Panc1 (cell line): ENCODE measurements at regions not wholly inside any gene's neighbourhood (a gene's known extent, or its start where the extent isn't known, plus 50 kb on each side); places are given as distances from the start of the nearest gene placed in this dataset.

Experiments used
- ATAC-seq: fragments of 200-7000 bp; cut with Tn5 transposase; 2 replicates; pipeline ENCODE4 v1.9.1; 2020; ENCODE audit warnings: mild to moderate bottlenecking, moderate library complexity
- BruUV-seq: library from RNA; stranded (reverse); fragments of 400-500 nt; replicated peaks from 2 replicates; lab custom pipeline; 2021; lab: Mats Ljungman, UMichigan
- CTCF ChIA-PET: fragments of 300-600 bp; sonication (Branson Sonifier 250); formaldehyde crosslinking; loops from one replicate; lab custom pipeline; 2022; ENCODE audit warnings: antibody characterized with exemption; lab: Charles Lee
- POLR2A ChIA-PET: fragments of 300-600 bp; sonication (Branson Sonifier 250); formaldehyde crosslinking; loops from one replicate; lab custom pipeline; 2022; ENCODE audit warnings: antibody characterized with exemption; lab: Charles Lee
- DNase-seq: peaks from one replicate; pipeline ENCODE4 v3.0.0-alpha.2; 2010; ENCODE audit warnings: low read depth, low spot score
- H3K27ac ChIP-seq: 2 replicates; pipeline ENCODE4 v1.5.1; 2011; ENCODE audit warnings: mild to moderate bottlenecking, low read length, inconsistent platforms
- H3K27me3 ChIP-seq: fragments of 200-500 bp; sonication (Bioruptor generic); 2 replicates; pipeline ENCODE4 v1.6.0; 2014; ENCODE audit warnings: low read length, inconsistent platforms; ENCODE audit not compliant: control insufficient read depth, insufficient read depth
- H3K36me3 ChIP-seq: fragments of 200-500 bp; sonication (Bioruptor generic); 2 replicates; pipeline ENCODE4 v1.5.1; 2014; ENCODE audit warnings: inconsistent platforms, mild to moderate bottlenecking, low read length, moderate library complexity; ENCODE audit not compliant: control insufficient read depth, insufficient read depth
- H3K4me1 ChIP-seq: 2 replicates; pipeline ENCODE4 v1.5.1; 2011; ENCODE audit warnings: inconsistent platforms, mild to moderate bottlenecking, low read length, moderate library complexity; ENCODE audit not compliant: control insufficient read depth, insufficient read depth
- H3K4me3 ChIP-seq, 2 experiments: 2 replicates each; pipeline ENCODE4 v1.5.1; 2011 to 2012; ENCODE audit warnings: low read depth in 2 of 2, low read length in 2 of 2, mild to moderate bottlenecking in 2 of 2, inconsistent platforms in 1 of 2, moderate library complexity in 1 of 2
- H3K9me3 ChIP-seq: fragments of 200-500 bp; sonication (Bioruptor generic); 2 replicates; pipeline ENCODE4 v1.5.1; 2014; ENCODE audit warnings: low read depth, mild to moderate bottlenecking, inconsistent platforms, low read length, moderate library complexity; ENCODE audit not compliant: control insufficient read depth, insufficient read depth
- POLR2AphosphoS5 ChIP-seq: IDR thresholded peaks from 2 replicates; pipeline ENCODE4 v1.6.1; 2012; ENCODE audit warnings: mild to moderate bottlenecking, low read depth, low read length, moderate library complexity
- SIN3A ChIP-seq: IDR thresholded peaks from 2 replicates; pipeline ENCODE4 v1.6.1; 2012; ENCODE audit warnings: low read depth, mild to moderate bottlenecking, low read length, moderate library complexity, borderline replicate concordance; ENCODE audit not compliant: insufficient read depth
- TCF7L2 ChIP-seq: IDR thresholded peaks from 2 replicates; pipeline ENCODE4 v1.6.1; 2011; ENCODE audit warnings: mild to moderate bottlenecking, low read depth, low read length, inconsistent platforms
- in situ Hi-C: cut with HindIII; loops from 2 replicates; pipeline ENCODE4 v1.10.0; 2016; ENCODE audit warnings: low sequenced_read_pairs, low pct_unique_long_range_greater_than_20kb
- intact Hi-C: fragments of 100-400 bp; cut with micrococcal nuclease; formaldehyde crosslinking; loops from one replicate; pipeline ENCODE4 v1.10.0; 2022; ENCODE audit not compliant: unreplicated experiment
- TF ChIP-seq, protein P1 (sequence below): fragments of 450-650 bp; IDR thresholded peaks from 2 replicates; pipeline ENCODE4 v1.5.1; 2017; ENCODE audit warnings: mild to moderate bottlenecking
- TF ChIP-seq, protein P2 (sequence below), 2 experiments: IDR thresholded peaks; 2 replicates each; pipeline ENCODE4 v1.6.1; 2011 to 2012; ENCODE audit warnings: low read depth in 2 of 2, control low read depth in 1 of 2, low read length in 1 of 2, mild to moderate bottlenecking in 1 of 2, moderate library complexity in 1 of 2; ENCODE audit not compliant: insufficient read depth in 1 of 2

DNA sequence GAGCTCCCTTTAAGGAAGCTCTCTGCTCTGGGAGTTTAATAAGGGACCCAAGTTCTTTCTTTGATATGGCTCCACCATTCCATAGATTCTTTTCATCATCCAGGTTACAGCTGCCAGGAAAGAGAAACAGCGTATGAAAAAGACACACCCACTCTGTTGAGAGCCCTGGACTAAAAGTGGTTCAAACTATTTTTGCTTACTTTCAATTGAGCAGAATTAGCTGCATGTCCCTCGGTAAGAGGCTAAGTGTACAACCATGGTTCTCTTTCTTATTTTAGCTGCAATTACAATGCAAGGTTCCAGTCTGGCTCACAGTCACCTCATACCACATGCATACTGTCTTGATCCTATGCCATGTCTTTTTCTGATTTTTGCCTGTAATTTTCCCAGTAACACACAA lies 1288.3 kb downstream of the NSUN3 start:
- intact Hi-C loops = no loop called here
- in situ Hi-C loops = no loop called here
- DNase-seq = no peak
- ATAC-seq = no peak
- TF ChIP-seq, protein P1, sequence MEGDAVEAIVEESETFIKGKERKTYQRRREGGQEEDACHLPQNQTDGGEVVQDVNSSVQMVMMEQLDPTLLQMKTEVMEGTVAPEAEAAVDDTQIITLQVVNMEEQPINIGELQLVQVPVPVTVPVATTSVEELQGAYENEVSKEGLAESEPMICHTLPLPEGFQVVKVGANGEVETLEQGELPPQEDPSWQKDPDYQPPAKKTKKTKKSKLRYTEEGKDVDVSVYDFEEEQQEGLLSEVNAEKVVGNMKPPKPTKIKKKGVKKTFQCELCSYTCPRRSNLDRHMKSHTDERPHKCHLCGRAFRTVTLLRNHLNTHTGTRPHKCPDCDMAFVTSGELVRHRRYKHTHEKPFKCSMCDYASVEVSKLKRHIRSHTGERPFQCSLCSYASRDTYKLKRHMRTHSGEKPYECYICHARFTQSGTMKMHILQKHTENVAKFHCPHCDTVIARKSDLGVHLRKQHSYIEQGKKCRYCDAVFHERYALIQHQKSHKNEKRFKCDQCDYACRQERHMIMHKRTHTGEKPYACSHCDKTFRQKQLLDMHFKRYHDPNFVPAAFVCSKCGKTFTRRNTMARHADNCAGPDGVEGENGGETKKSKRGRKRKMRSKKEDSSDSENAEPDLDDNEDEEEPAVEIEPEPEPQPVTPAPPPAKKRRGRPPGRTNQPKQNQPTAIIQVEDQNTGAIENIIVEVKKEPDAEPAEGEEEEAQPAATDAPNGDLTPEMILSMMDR = no peak
- TF ChIP-seq, protein P2, sequence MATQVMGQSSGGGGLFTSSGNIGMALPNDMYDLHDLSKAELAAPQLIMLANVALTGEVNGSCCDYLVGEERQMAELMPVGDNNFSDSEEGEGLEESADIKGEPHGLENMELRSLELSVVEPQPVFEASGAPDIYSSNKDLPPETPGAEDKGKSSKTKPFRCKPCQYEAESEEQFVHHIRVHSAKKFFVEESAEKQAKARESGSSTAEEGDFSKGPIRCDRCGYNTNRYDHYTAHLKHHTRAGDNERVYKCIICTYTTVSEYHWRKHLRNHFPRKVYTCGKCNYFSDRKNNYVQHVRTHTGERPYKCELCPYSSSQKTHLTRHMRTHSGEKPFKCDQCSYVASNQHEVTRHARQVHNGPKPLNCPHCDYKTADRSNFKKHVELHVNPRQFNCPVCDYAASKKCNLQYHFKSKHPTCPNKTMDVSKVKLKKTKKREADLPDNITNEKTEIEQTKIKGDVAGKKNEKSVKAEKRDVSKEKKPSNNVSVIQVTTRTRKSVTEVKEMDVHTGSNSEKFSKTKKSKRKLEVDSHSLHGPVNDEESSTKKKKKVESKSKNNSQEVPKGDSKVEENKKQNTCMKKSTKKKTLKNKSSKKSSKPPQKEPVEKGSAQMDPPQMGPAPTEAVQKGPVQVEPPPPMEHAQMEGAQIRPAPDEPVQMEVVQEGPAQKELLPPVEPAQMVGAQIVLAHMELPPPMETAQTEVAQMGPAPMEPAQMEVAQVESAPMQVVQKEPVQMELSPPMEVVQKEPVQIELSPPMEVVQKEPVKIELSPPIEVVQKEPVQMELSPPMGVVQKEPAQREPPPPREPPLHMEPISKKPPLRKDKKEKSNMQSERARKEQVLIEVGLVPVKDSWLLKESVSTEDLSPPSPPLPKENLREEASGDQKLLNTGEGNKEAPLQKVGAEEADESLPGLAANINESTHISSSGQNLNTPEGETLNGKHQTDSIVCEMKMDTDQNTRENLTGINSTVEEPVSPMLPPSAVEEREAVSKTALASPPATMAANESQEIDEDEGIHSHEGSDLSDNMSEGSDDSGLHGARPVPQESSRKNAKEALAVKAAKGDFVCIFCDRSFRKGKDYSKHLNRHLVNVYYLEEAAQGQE (IDR thresholded peaks at IDR 0.05; ENCODE audit: insufficient read depth in 1 of 2, low read depth in 2 of 2, low read length in 1 of 2) = no peak
- no peak for TF ChIP-seq POLR2AphosphoS5
- TF ChIP-seq SIN3A = no peak
- no peak for TF ChIP-seq TCF7L2
- Histone ChIP-seq H3K27me3 (no peaks in the 10 kb centered on the region), H3K4me1 (no peaks in the 10 kb centered on the region), H3K9me3 (no peaks in the 10 kb centered on the region), H3K36me3 (no peaks in the 10 kb centered on the region), H3K27ac (no peak overlapping the region), H3K4me3 (no peak overlapping the region)
- POLR2A ChIA-PET = no interaction called here
- BruUV-seq = no TSS peak
- CTCF ChIA-PET = no interaction called here

DNA sequence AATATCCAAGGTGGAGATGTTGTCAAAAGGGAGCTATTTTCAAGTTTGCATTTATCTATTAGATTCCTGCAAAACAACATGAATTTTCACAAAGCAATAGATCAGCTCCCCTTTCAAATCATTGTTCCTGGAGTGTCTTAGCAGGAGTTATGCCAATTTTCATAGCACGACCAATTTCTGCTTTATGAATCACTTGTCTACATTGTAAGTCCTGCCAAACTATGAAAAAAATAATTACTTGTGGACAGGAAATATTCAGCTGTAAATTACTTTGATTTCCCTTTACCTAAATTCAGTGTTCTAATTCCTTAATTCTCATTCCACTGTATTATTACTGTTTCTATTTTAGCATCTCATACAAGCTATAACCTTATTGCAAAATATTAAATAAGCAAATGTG lies 1289.6 kb downstream of the NSUN3 start:
- CTCF ChIA-PET = no interaction called here
- H3K9me3 ChIP-seq = no peaks in the 10 kb centered on the region
- intact Hi-C loops (no loop called here), in situ Hi-C loops (no loop called here)
- ATAC-seq (no peak), DNase-seq (no peak)
- no peak overlapping the region for H3K4me3 ChIP-seq
- H3K27me3 ChIP-seq = no peaks in the 10 kb centered on the region
- no peaks in the 10 kb centered on the region for H3K4me1 ChIP-seq
- POLR2A ChIA-PET = no interaction called here
- H3K27ac ChIP-seq = no peak overlapping the region
- no TSS peak for BruUV-seq
- no peaks in the 10 kb centered on the region for H3K36me3 ChIP-seq
- TF ChIP-seq, protein P2 (IDR thresholded peaks at IDR 0.05; ENCODE audit: insufficient read depth in 1 of 2, low read depth in 2 of 2, low read length in 1 of 2) = no peak
- TF ChIP-seq POLR2AphosphoS5 = no peak
- no peak for TF ChIP-seq SIN3A
- TF ChIP-seq TCF7L2 = no peak
- TF ChIP-seq, protein P1 = no peak
